Nephron progenitor cell (in vitro differentiated cells): ENCODE measurements at regions not wholly inside any gene's neighbourhood (a gene's known extent, or its start where the extent isn't known, plus 50 kb on each side); places are given as distances from the start of the nearest gene placed in this dataset.

Experiments
- DNase-seq: peaks from one replicate; pipeline ENCODE4 v3.0.0; 2021
- H3K27ac Mint-ChIP-seq: 2 replicates; pipeline ENCODE4 v1.8.0; 2021; ENCODE audit warnings: mild to moderate bottlenecking, moderate library complexity, mixed read lengths
- H3K27me3 Mint-ChIP-seq: 2 replicates; pipeline ENCODE4 v1.8.0; 2021; ENCODE audit warnings: mild to moderate bottlenecking, low read depth, mixed read lengths; ENCODE audit not compliant: poor library complexity
- H3K36me3 Mint-ChIP-seq: 2 replicates; pipeline ENCODE4 v1.8.0; 2021; ENCODE audit warnings: low read depth, mixed read lengths
- H3K4me1 Mint-ChIP-seq: 2 replicates; pipeline ENCODE4 v1.8.0; 2021; ENCODE audit warnings: mixed read lengths
- H3K4me3 Mint-ChIP-seq: 2 replicates; pipeline ENCODE4 v1.8.0; 2021; ENCODE audit warnings: mild to moderate bottlenecking, moderate library complexity, mixed read lengths
- H3K9me3 Mint-ChIP-seq: 2 replicates; pipeline ENCODE4 v1.8.0; 2021; ENCODE audit warnings: mild to moderate bottlenecking, moderate library complexity, mixed read lengths
- CTCF ChIP-seq: fragments of 200-600 bp; sonication (generic); IDR thresholded peaks from 2 replicates; pipeline ENCODE4 v1.5.0; 2021; ENCODE audit warnings: antibody characterized with exemption

- peaks cover 58% of the 10 kb centered on the region for H3K27me3 Mint-ChIP-seq
Measured at GRCh38 chr1:18052671-18053070, 54.9 kb upstream of the IGSF21 start.

GRCh38 chr1:18055156-18055555, 52.4 kb upstream of the IGSF21 start:
- Mint-ChIP-seq H3K4me1 (no peaks in the 10 kb centered on the region), H3K27ac (no peak overlapping the region), H3K4me3 (no peak overlapping the region), H3K36me3 (no peaks in the 10 kb centered on the region), H3K27me3 (peaks cover 61% of the 10 kb centered on the region), H3K9me3 (no peaks in the 10 kb centered on the region)
- no peak for TF ChIP-seq CTCF
- DNase-seq = no peak

More at GRCh38 chr1:18052671-18053070, 54.9 kb upstream of the IGSF21 start:
- H3K36me3 Mint-ChIP-seq = no peaks in the 10 kb centered on the region
- no peak overlapping the region for H3K27ac Mint-ChIP-seq
- peaks cover 5% of the 10 kb centered on the region for H3K9me3 Mint-ChIP-seq
- no peak overlapping the region for H3K4me3 Mint-ChIP-seq
- H3K4me1 Mint-ChIP-seq = no peaks in the 10 kb centered on the region
- no peak for TF ChIP-seq CTCF
- DNase-seq = no peak

GRCh38 chr1:18056545-18056944, 51.1 kb upstream of the IGSF21 start:
- no peak overlapping the region for H3K4me3 Mint-ChIP-seq
- peaks cover 63% of the 10 kb centered on the region for H3K27me3 Mint-ChIP-seq
- TF ChIP-seq CTCF = no peak
- no peaks in the 10 kb centered on the region for H3K36me3 Mint-ChIP-seq
- no peak overlapping the region for H3K27ac Mint-ChIP-seq
- no peaks in the 10 kb centered on the region for H3K4me1 Mint-ChIP-seq
- no peak for DNase-seq
- no peaks in the 10 kb centered on the region for H3K9me3 Mint-ChIP-seq

GRCh38 chr1:18057623-18058022, 50.0 kb upstream of the IGSF21 start:
- peaks cover 61% of the 10 kb centered on the region for H3K27me3 Mint-ChIP-seq
- TF ChIP-seq CTCF = no peak
- no peak overlapping the region for H3K27ac Mint-ChIP-seq
- no peaks in the 10 kb centered on the region for H3K36me3 Mint-ChIP-seq
- no peaks in the 10 kb centered on the region for H3K4me1 Mint-ChIP-seq
- DNase-seq = no peak
- no peak overlapping the region for H3K4me3 Mint-ChIP-seq
- no peaks in the 10 kb centered on the region for H3K9me3 Mint-ChIP-seq
